A673 (cell line): ENCODE measurements at regions not wholly inside any gene's neighbourhood (a gene's known extent, or its start where the extent isn't known, plus 50 kb on each side); places are given as distances from the start of the nearest gene placed in this dataset.

Experiments
- CTCF ChIP-seq: fragments of 300-800, 200-600 bp; sonication (generic); conservative IDR thresholded peaks from 2 replicates; pipeline ENCODE4 v1.5.1; 2017; ENCODE audit warnings: low read depth, mild to moderate bottlenecking, antibody characterized with exemption, low read length, moderate library complexity, mixed read lengths
- EZH2 ChIP-seq: fragments of 200-600 bp; sonication (generic); IDR thresholded peaks from 2 replicates; pipeline ENCODE4 v1.6.1; 2017; ENCODE audit warnings: borderline replicate concordance, low read depth, mild to moderate bottlenecking, mixed read lengths, antibody characterized with exemption, low read length; ENCODE audit not compliant: poor library complexity, severe bottlenecking

- TF ChIP-seq CTCF (no peak), EZH2 (no peak)
Observed at GRCh38 chr4:157840034-157840433, 332.8 kb downstream of the GASK1B start.
